ENCODE measurements at regions not wholly inside any gene's neighbourhood (a gene's known extent, or its start where the extent isn't known, plus 50 kb on each side); places are given as distances from the start of the nearest gene placed in this dataset.

GRCh38 chr15:95368755-95369601 is 961.5 kb upstream of the NR2F2 start:
- ATAC-seq (no peak), DNase-seq (ENCODE audit: low spot score) (no peak)
- Mint-ChIP-seq H3K27me3 (ENCODE audit: low read depth) (no peaks in the 10 kb centered on the region; the same call in 1 of the 2 replicates), H3K27ac (no peak overlapping the region), H3K4me1 (peaks cover 9% of the 10 kb centered on the region; the same call in 1 of the 2 replicates), H3K4me3 (no peak overlapping the region), H3K36me3 (no peaks in the 10 kb centered on the region), H3K9me3 (no peaks in the 10 kb centered on the region)
- ChIA-PET POLR2A (no interaction called here), CTCF (no interaction called here)
- no peak for TF ChIP-seq ATF2 (CRISPR knock-in tag; IDR thresholded peaks at IDR 0.05; ENCODE audit: borderline replicate concordance, low read depth)

GRCh38 chr15:95370291-95370690 is 960.2 kb upstream of the NR2F2 start:
- Mint-ChIP-seq H3K36me3 (no peaks in the 10 kb centered on the region), H3K27ac (no peak overlapping the region), H3K27me3 (ENCODE audit: low read depth) (no peaks in the 10 kb centered on the region; the same call in 1 of the 2 replicates), H3K4me1 (peaks cover 9% of the 10 kb centered on the region; the same call in 1 of the 2 replicates), H3K9me3 (no peaks in the 10 kb centered on the region), H3K4me3 (no peak overlapping the region)
- CTCF ChIA-PET: no interaction called here
- POLR2A ChIA-PET: no interaction called here
- no peak for DNase-seq (ENCODE audit: low spot score)
- no peak for ATAC-seq
- TF ChIP-seq TCF7 (CRISPR knock-in tag; IDR thresholded peaks at IDR 0.05; ENCODE audit: low read depth): no peak
- no peak for TF ChIP-seq GABPB1 (CRISPR knock-in tag; IDR thresholded peaks at IDR 0.05)
- no peak for TF ChIP-seq ERG (CRISPR knock-in tag; IDR thresholded peaks at IDR 0.05)
- no peak for TF ChIP-seq RELA (CRISPR knock-in tag; IDR thresholded peaks at IDR 0.05; ENCODE audit: borderline replicate concordance)
- TF ChIP-seq HMGA2 (CRISPR knock-in tag; IDR thresholded peaks at IDR 0.05): no peak
- TF ChIP-seq FOXK1 (CRISPR knock-in tag; IDR thresholded peaks at IDR 0.05): no peak
- no peak for TF ChIP-seq ATF2 (CRISPR knock-in tag; IDR thresholded peaks at IDR 0.05; ENCODE audit: borderline replicate concordance, low read depth)
- no peak for TF ChIP-seq ZNF416 (CRISPR knock-in tag; IDR thresholded peaks at IDR 0.05)
- TF ChIP-seq HMGXB4 (CRISPR knock-in tag; IDR thresholded peaks at IDR 0.05): no peak
- TF ChIP-seq MYBL2 (CRISPR knock-in tag; IDR thresholded peaks at IDR 0.05): no peak
- TF ChIP-seq USF1 (CRISPR knock-in tag; IDR thresholded peaks at IDR 0.05): no peak
- no peak for TF ChIP-seq ATF3 (CRISPR knock-in tag; conservative IDR thresholded peaks at IDR 0.05)
- no peak for TF ChIP-seq ZNF219 (CRISPR knock-in tag; IDR thresholded peaks at IDR 0.05; ENCODE audit: borderline replicate concordance)
- no peak for TF ChIP-seq KAT7 (CRISPR knock-in tag; IDR thresholded peaks at IDR 0.05; ENCODE audit: borderline replicate concordance)
